ENCODE measurements at regions not wholly inside any gene's neighbourhood (a gene's known extent, or its start where the extent isn't known, plus 50 kb on each side); places are given as distances from the start of the nearest gene placed in this dataset.

GRCh38 chr6:153780011-153780410 is 259.0 kb upstream of the OPRM1 start:
- DNase-seq = no peak

GRCh38 chr6:153778216-153778615 is 260.8 kb upstream of the OPRM1 start:
- no peak for DNase-seq

GRCh38 chr6:153771577-153771976 is 267.5 kb upstream of the OPRM1 start:
- no peak for DNase-seq

- no peak for DNase-seq
These were observed 271.9 kb upstream of the OPRM1 start for GRCh38 chr6:153767127-153767526.

GRCh38 chr6:153758516-153758915 is 280.5 kb upstream of the OPRM1 start:
- DNase-seq = no peak

- no peak for DNase-seq
These were observed 303.3 kb upstream of the OPRM1 start for GRCh38 chr6:153735761-153736160.

GRCh38 chr6:153729189-153729588 is 309.9 kb upstream of the OPRM1 start:
- DNase-seq = no peak

GRCh38 chr6:153727885-153728284 is 311.2 kb upstream of the OPRM1 start:
- no peak for DNase-seq

- DNase-seq = no peak
These were observed 313.6 kb upstream of the OPRM1 start for GRCh38 chr6:153725456-153725855.

GRCh38 chr6:153720732-153721131 is 318.3 kb upstream of the OPRM1 start:
- DNase-seq = no peak

GRCh38 chr6:153705429-153705828 is 333.6 kb upstream of the OPRM1 start:
- DNase-seq = no peak

GRCh38 chr6:153702671-153703070 is 336.4 kb upstream of the OPRM1 start:
- no peak for DNase-seq

- no peak for DNase-seq
These were observed 340.4 kb upstream of the OPRM1 start for GRCh38 chr6:153698637-153699036.

GRCh38 chr6:153698001-153698400 is 341.0 kb upstream of the OPRM1 start:
- no peak for DNase-seq

GRCh38 chr6:153677522-153677921 is 361.5 kb upstream of the OPRM1 start:
- DNase-seq = no peak

GRCh38 chr6:153673750-153674149 is 365.3 kb upstream of the OPRM1 start:
- DNase-seq = no peak

- DNase-seq = no peak
These were observed 365.8 kb upstream of the OPRM1 start for GRCh38 chr6:153673225-153673624.

- no peak for DNase-seq
These were observed 368.5 kb upstream of the OPRM1 start for GRCh38 chr6:153670403-153671026.

- DNase-seq = no peak
These were observed 370.3 kb upstream of the OPRM1 start for GRCh38 chr6:153668758-153669157.

GRCh38 chr6:153662982-153663381 is 376.1 kb upstream of the OPRM1 start:
- no peak for DNase-seq

GRCh38 chr6:153645326-153645725 is 393.7 kb upstream of the OPRM1 start:
- DNase-seq = no peak

GRCh38 chr6:153644000-153644399 is 395.0 kb upstream of the OPRM1 start:
- DNase-seq = no peak

- DNase-seq = no peak
These were observed 404.6 kb upstream of the OPRM1 start for GRCh38 chr6:153634416-153634815.

GRCh38 chr6:153625089-153625488 is 414.0 kb upstream of the OPRM1 start:
- DNase-seq = no peak

GRCh38 chr6:153624528-153624927 is 414.5 kb upstream of the OPRM1 start:
- no peak for DNase-seq

GRCh38 chr6:153623496-153623895 is 415.5 kb upstream of the OPRM1 start:
- DNase-seq = no peak
